ENCODE measurements at regions not wholly inside any gene's neighbourhood (a gene's known extent, or its start where the extent isn't known, plus 50 kb on each side); places are given as distances from the start of the nearest gene placed in this dataset.

DNA sequence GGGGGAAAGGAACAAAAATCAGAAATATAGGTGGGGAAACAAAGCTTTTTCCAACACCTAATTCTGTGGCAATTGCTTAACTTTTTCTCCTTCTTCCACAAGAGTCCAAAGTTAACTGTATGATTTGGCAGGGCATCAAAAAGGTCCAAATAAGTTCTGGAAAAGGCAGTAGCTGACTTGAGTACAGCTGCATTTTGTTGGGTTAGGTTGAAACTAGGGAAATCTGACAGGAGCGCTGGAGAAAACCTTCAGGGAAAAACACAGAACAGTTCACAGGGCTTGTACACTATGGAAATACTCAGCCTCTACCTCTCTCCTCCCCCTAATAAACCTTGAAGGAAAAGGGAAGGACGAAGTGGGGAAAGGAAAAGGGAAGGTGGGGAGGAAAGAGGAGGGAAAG lies 438.6 kb downstream of the ZEB2 start:
- no peak for DNase-seq (ENCODE audit: low spot score)

GRCh38 chr2:144079803-144080202 lies 440.1 kb downstream of the ZEB2 start:
- no peak for DNase-seq (ENCODE audit: low spot score)

DNA sequence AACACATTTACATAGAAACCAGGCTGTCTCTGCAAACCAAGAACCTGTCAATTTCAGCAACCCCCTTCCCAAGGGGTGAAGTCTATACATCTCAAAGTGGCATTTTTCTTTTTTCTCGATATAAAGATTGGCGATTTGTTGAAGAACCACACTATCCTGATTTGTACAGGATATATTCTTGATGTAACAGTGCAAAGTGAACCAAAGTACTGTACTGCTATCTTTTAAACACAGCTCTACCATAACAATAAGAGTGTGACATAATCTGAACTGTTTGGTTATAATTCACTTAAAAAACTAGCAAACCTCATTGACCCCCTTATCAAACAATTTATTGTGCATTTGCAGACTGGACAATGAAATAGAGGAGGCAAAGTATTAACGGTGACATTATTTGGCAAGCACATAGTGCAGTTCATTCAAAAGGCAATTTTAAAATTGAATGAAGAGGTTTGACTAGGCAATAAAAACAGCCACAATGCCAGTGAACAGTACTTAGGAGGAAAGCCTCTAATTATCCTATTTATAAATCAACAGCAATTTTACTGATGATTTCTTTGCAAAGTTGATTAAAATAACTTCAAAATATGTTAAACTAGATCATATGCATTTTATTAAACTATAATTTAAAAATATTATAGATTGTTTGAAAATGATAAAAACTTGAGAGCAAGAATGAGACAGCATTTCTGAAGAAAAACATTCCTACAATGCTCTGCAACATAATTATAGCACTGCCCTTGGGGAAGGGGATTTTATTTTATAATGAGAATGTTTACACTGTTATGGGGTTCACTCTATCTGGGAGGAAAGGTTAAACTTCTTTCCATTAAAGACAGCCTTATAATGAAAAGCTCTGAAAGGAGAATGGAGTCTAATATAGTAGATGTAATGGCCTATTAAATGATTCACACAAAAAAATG lies 440.9 kb downstream of the ZEB2 start:
- DNase-seq (ENCODE audit: low spot score): no peak

- DNase-seq (ENCODE audit: low spot score): no peak
These were observed 441.8 kb downstream of the ZEB2 start for GRCh38 chr2:144078106-144078505.

GRCh38 chr2:144074450-144074849 lies 445.5 kb downstream of the ZEB2 start:
- no peak for DNase-seq (ENCODE audit: low spot score)

DNA sequence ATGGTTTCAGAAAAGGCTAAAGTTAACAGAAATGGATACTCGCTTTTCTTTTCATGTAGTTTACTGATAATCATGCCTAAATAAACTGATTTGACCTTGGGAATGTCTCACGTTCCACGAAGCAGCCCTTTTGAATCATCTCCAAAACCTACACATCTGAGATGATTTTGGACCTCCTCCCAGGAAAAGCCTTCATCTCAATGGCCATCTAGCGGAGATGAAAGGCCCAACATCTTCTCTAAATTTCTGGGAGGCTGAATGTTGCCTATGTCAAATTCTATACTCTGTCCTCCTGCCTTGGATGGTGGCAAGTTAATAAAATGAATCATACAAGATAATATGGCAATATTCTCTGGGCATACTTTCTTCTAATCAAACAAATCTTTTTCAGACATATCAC lies 448.5 kb downstream of the ZEB2 start:
- DNase-seq (ENCODE audit: low spot score): no peak

DNA sequence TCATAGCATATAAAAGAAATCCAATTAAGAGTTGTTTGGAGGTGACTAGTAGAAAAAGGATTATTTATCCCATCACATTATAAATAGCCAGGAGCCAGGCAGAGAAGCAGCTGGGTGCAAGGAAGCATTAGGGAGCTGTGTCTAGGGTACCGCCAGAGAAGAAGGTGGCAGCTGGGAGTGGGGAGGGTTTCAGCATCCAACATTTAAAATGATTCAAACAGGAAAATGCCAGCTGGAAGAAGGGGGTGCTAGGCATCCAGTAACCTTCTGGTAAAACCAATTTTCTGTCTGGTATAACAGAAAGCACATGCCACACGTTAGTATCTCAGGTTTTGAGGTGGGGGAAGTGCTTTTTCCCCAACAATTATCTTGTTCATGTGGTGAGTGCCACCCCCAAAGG lies 452.4 kb downstream of the ZEB2 start:
- DNase-seq (ENCODE audit: low spot score): no peak

- no peak for DNase-seq (ENCODE audit: low spot score)
These were observed 456.3 kb downstream of the ZEB2 start for GRCh38 chr2:144063602-144064001.

DNA sequence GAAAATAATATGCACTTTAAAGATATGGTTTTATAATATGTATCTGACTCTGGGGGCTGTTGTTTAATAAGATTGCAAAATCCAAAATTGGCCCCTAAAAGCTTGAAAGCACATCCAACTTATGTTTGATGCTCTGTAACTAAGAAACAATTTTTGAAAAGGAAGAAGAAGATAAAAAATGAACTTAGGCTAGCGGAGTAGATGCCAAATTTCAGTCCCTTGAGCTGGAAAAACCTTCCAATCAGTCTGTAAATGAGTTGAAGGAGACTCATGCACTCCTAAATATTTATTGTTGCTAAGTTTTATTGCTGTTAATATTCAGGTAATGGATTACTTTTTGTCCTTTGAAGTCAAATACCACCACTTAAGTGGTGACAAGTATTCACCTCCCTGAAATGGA lies 465.0 kb downstream of the ZEB2 start:
- DNase-seq (ENCODE audit: low spot score): no peak

DNA sequence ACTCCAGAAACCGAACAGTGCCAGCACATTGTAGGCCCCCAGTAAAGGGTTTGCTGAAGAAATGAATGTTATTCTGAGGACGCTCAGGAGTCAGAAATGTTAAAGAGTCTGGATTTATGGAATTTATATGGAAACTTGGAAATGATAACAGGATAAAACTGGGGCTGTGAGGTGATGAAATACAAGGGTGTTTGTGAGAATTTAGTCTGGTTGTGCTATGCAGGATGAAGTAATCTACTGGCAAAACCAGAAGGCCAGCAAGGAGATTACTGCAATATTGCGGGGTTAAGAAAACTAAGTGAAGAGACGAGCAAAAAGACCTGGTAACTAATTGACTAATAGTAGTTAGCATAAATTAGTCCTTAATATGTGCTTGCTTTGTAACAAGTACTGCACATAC lies 467.8 kb downstream of the ZEB2 start:
- no peak for DNase-seq (ENCODE audit: low spot score)

DNA sequence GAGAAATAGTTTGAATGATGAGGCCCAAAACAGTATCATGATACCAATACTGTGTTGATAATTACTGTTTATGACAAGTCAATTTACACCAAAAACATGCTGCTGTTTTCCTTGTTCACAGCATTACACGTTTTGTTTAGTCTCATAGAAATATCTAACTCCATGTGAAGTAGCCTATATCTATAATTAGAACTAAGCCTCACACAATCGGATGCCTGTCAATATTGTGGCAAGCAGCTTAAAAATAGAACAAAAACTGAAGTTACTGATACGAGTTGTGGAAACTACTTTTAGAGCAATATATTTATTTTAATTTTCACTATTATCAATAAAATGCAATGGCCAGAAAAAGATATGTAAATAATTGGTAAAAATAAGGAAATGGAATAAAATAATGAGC lies 470.8 kb downstream of the ZEB2 start:
- no peak for DNase-seq (ENCODE audit: low spot score)

DNA sequence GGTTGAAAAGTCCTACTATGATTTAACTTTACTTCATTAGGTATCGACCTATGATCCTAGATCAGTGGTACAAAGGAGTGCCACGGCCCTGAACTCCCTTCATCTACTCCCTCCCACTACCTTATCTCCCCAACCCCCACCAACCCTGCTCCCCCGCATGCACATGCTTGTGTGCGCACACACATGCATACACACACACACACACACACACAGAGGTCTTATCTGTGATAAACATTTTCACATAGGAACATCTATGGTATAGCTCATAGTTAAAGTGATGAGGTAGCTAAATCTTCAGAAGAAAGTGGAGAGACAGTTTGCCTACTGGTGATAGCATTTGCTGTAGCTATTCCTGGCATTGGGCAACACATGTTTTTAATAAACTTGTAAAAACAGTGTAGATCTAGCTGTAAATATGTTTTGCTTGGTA lies 471.3 kb downstream of the ZEB2 start:
- DNase-seq (ENCODE audit: low spot score): no peak

GRCh38 chr2:144042751-144043150 lies 477.2 kb downstream of the ZEB2 start:
- no peak for DNase-seq (ENCODE audit: low spot score)

DNA sequence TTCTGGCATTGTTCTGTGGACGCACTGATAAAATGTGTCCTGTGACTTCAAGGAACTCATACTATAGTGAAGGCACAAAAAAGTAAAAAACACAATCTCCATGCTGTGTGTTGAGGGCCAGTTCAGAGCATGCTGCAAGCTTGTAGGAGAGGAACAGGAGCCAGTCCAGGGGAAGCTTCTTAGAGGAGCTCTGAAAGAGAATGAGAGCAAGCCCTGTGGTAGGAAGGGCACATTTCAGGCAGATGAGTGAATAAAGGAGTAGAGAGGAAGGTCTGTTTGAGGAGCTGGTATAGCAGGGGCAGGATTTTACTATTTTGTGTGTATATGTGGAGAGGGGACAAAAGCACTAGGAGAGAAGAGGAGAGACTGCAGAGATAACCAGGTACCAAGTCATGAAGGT lies 478.3 kb downstream of the ZEB2 start:
- no peak for DNase-seq (ENCODE audit: low spot score)

GRCh38 chr2:144040834-144041233 lies 479.1 kb downstream of the ZEB2 start:
- no peak for DNase-seq (ENCODE audit: low spot score)

DNA sequence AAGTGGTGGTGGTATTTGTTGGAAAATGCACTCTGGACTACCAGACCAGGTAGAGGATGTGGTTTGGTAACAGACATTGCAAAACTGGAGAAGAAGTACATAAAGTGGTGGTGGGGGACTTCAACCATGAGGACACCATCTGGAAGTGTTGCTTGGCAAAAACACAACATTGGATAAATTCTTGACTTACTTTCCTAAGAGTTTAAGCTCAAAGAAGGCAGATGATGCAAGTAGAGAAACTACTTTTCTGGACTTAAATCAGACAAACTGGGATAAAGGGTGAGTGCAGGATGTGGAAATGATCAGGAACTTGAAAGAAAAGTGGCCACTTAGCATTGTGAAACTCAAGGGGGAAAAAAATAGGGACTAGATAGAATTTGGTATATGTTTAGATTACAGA lies 487.4 kb downstream of the ZEB2 start:
- no peak for DNase-seq (ENCODE audit: low spot score)

DNA sequence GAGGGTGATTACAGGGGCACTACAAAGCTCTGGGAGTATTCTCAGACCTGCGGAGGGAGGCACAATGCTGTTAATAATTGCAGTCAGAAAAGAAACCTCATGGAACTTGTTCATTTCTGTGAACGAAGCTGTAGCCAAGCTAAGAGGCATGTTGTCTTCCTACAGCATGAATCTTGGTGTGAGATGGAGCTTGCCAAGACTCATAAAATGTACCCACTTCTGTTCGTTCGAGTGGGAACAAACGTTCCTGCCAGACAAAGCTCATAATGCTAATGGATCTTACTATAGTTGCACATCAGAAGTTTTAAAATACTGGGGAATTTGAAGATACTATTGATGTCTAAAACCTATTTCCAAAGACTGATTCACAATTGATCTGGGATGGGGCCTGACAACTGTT lies 489.1 kb downstream of the ZEB2 start:
- DNase-seq (ENCODE audit: low spot score): no peak

GRCh38 chr2:144027593-144027992 lies 492.3 kb downstream of the ZEB2 start:
- DNase-seq (ENCODE audit: low spot score): no peak

DNA sequence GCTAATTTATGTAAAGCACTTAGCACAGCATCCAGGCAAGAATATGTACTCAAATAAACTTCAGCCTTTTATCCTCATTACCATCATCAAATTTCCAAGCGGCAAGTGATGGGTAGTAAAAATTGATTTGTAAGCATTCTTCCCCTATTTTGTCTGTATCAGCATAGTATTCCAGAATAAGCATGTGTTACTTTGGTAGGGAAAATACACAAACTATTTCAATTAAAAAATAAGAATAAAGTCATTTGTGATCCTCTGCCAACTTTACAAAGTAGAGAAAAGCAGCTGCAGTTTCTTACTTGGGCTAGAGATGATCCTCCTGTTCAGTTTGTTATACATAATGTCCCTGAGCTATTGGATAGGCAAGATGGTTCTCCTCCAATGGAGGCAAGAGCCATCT lies 493.2 kb downstream of the ZEB2 start:
- DNase-seq (ENCODE audit: low spot score): no peak

GRCh38 chr2:144020047-144020446 lies 499.9 kb downstream of the ZEB2 start:
- DNase-seq (ENCODE audit: low spot score): no peak

DNA sequence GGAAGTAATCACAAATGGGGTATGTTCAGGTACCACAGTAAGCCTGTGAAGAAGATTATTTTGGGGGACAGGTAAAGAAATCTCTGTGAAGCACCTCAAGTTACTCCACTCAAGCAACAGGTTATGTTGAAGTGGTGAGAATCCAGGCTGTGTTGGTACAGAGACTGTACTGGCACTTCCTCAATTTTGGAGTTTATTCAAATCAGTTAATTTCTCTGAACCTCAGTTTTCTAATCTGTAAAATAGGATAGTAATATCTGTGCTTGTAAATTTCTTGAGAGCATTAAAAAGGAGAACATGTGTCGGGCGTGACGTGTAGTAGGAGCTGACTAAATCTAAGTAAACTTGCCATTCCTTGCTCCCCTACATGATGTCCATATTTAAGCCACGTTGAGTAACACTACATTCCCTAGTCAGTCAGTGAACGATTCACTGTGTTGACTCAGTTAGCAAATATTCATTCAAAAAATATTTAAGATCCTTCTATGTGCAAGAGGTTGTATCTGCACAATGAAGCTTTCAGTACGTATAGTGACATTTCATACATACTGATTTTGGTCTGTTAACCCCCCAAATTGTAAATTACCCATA lies 504.2 kb downstream of the ZEB2 start:
- no peak for DNase-seq (ENCODE audit: low spot score)

GRCh38 chr2:144015036-144015435 lies 504.9 kb downstream of the ZEB2 start:
- no peak for DNase-seq (ENCODE audit: low spot score)

GRCh38 chr2:144014103-144014502 lies 505.8 kb downstream of the ZEB2 start:
- DNase-seq (ENCODE audit: low spot score): no peak

DNA sequence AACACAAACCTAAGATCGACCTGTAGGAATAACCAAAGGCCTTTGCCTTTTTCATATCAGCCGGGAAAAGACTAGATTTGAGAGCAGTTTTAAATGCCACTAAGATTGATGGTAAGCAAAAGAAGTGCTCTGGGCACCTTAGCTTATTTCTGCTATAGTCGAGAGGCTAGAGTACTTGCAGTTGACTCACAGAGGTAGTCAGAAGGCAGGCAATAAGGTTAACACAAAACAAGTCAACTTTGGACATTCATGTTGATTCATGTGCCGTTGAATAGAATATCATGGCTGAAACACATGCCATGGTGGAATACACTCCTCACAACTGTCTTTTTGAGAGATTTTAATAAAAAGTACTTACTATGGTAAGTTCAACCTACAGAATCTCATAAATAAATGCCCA lies 507.6 kb downstream of the ZEB2 start:
- no peak for DNase-seq (ENCODE audit: low spot score)
